ENCODE measurements at regions not wholly inside any gene's neighbourhood (a gene's known extent, or its start where the extent isn't known, plus 50 kb on each side); places are given as distances from the start of the nearest gene placed in this dataset.
A peak's percentile ranks its signal among the peaks of the same experiment; 100 is the strongest.

GRCh38 chr6:95819461-95819860 lies 196.3 kb upstream of the FUT9 start:
- Histone ChIP-seq H2BK20ac (ENCODE audit: low read depth, low read length, poor library complexity, severe bottlenecking) (no peak overlapping the region), H3K4ac (ENCODE audit: low read depth, low read length) (no peak overlapping the region), H2BK12ac (ENCODE audit: insufficient read length, low read depth, low read length) (no peak overlapping the region), H3K14ac (ENCODE audit: insufficient read depth, low read length) (no peak overlapping the region), H4K5ac (ENCODE audit: insufficient read length, low read depth, low read length) (no peak overlapping the region), H3K4me1 (ENCODE audit: insufficient read depth, low read length) (no peaks in the 10 kb centered on the region), H3K9me3 (ENCODE audit: control insufficient read depth, low read depth, low read length) (no peaks in the 10 kb centered on the region), H3K23me2 (ENCODE audit: insufficient read length, low read depth, low read length, poor library complexity, severe bottlenecking) (no peaks in the 10 kb centered on the region), H3T11ph (ENCODE audit: low read length) (no peak overlapping the region), H3K18ac (ENCODE audit: insufficient read length, low read depth, low read length) (no peak overlapping the region), H3K27me3 (ENCODE audit: insufficient read depth, low read length) (no peaks in the 10 kb centered on the region), H2AFZ (ENCODE audit: low read length) (no peak overlapping the region), H2BK15ac (ENCODE audit: low read depth, low read length) (no peak overlapping the region), H3K56ac (ENCODE audit: insufficient read length, low read depth, low read length) (no peak overlapping the region), H3K79me2 (ENCODE audit: insufficient read depth, low read length) (no peaks in the 10 kb centered on the region), H3K9ac (ENCODE audit: extremely low read depth, insufficient read length, low read length) (no peak overlapping the region), H3K27ac (ENCODE audit: insufficient read length, low read depth, low read length) (no peak overlapping the region), H2BK5ac (ENCODE audit: insufficient read length, low read length) (no peak overlapping the region), H4K8ac (replicated peaks; ENCODE audit: insufficient read length, low read depth, low read length) (no peak overlapping the region), H4K91ac (ENCODE audit: insufficient read length, low read depth, low read length) (no peak overlapping the region), H3K4me2 (ENCODE audit: insufficient read depth, insufficient read length, low read length) (no peak overlapping the region), H3K23ac (ENCODE audit: insufficient read length, low read depth, low read length) (no peak overlapping the region), H2BK120ac (ENCODE audit: low read depth, low read length, poor library complexity, severe bottlenecking) (no peak overlapping the region), H4K20me1 (ENCODE audit: control insufficient read depth, insufficient read depth, insufficient read length) (no peaks in the 10 kb centered on the region), H3K79me1 (ENCODE audit: insufficient read depth, low read depth, low read length, poor library complexity, severe bottlenecking) (no peaks in the 10 kb centered on the region), H2AK5ac (ENCODE audit: insufficient read length, low read length) (no peak overlapping the region)
- WGBS (ENCODE audit: extremely low coverage, insufficient read length, low lambda C conversion rate), result no CpG with 5 or more reads among the region's 4 CpGs
- H3K27me3 Mint-ChIP-seq (ENCODE audit: low read depth), result no peaks in the 10 kb centered on the region
- DNase-seq, result no peak
- H3K36me3 Mint-ChIP-seq (ENCODE audit: insufficient read depth in 1 of 3, low read depth in 3 of 3), result peaks cover 0 to 8% (median 0%) of the 10 kb centered on the region in 3 experiments; a peak in 3 of 7 replicates
- H3K4me1 Mint-ChIP-seq, result peaks cover 30 to 38% of the 10 kb centered on the region in 2 experiments
- peak overlapping the region in 2 of 3 experiments; percentile 71 to 84; a peak in 3 of 7 replicates for H3K27ac Mint-ChIP-seq
- no peak overlapping the region for H3K4me3 Mint-ChIP-seq
- no peak for TF ChIP-seq CTCF (conservative IDR thresholded peaks at IDR 0.05)
- H3K9me3 Mint-ChIP-seq, result peaks cover 2 to 7% of the 10 kb centered on the region in 2 experiments; a peak in 4 of 5 replicates
